ENCODE measurements at regions not wholly inside any gene's neighbourhood (a gene's known extent, or its start where the extent isn't known, plus 50 kb on each side); places are given as distances from the start of the nearest gene placed in this dataset.

DNA sequence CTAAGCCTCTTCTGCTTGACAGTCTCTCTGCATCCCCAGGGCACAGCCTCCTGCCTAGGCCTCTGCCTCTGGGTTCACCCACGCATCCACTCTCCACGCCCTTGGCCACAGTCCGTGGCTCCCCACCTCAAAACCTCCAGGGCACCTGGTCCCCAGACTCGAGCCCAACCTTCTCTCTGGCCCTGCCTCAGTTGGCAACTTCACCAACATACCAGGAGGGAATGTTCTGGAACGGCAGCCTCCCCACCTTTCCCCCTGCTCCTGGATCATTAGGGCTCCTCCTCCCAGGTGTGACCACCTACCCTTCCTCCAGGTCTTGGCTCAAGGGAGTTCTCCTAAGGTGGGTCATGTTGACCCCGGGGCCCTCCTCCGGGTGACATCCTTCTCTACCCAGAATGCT, 69.1 kb downstream of the SOX1 start:
- H3K27me3 ChIP-seq (ENCODE audit: control insufficient read depth, insufficient read depth, low read length): peaks cover 24% of the 10 kb centered on the region

GRCh38 chr13:112137144-112137543, 70.2 kb downstream of the SOX1 start:
- no peak for DNase-seq
- H3K27me3 ChIP-seq (ENCODE audit: control insufficient read depth, insufficient read depth, low read length): peaks cover 26% of the 10 kb centered on the region

More for the DNA sequence above, 69.1 kb downstream of the SOX1 start:
- Histone ChIP-seq H3K27ac (ENCODE audit: low read length) (no peak overlapping the region), H3K4me3 (ENCODE audit: low read length) (no peak overlapping the region), H3K4me1 (ENCODE audit: control insufficient read depth, insufficient read depth, low read length) (peaks cover 14% of the 10 kb centered on the region), H3K36me3 (ENCODE audit: control insufficient read depth, insufficient read depth, low read length) (no peaks in the 10 kb centered on the region), H3K9me3 (replicated peaks; ENCODE audit: control insufficient read depth, low read depth, low read length) (no peaks in the 10 kb centered on the region)
- DNase-seq: no peak
- 84% methylated on average over 7 of the region's 7 CpGs for WGBS (ENCODE audit: insufficient coverage)

DNA sequence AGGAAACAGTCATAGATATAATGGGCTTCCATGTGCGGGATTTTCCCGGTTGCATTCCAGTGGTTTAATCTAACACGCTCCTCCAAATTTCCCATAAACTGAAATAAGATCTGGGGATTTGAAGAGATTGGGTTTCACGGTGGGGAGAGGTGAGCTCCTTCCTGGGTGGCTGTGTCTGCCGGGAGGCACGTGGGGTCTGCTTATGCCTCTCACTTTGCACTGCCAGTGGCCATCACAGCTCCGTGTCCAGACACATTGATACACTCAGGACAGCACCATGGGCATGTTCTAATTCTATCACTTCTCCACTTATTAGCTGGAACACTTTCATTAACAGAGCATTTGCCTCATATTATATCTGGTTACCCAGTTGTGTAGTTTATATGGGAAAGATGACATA, 73.4 kb downstream of the SOX1 start:
- Histone ChIP-seq H3K4me1 (ENCODE audit: control insufficient read depth, insufficient read depth, low read length) (no peaks in the 10 kb centered on the region), H3K4me3 (ENCODE audit: low read length) (no peak overlapping the region), H3K36me3 (ENCODE audit: control insufficient read depth, insufficient read depth, low read length) (no peaks in the 10 kb centered on the region), H3K27me3 (ENCODE audit: control insufficient read depth, insufficient read depth, low read length) (peaks cover 19% of the 10 kb centered on the region), H3K27ac (ENCODE audit: low read length) (no peak overlapping the region), H3K9me3 (replicated peaks; ENCODE audit: control insufficient read depth, low read depth, low read length) (no peaks in the 10 kb centered on the region)
- no peak for DNase-seq
- no CpG with 5 or more reads among the region's 7 CpGs for WGBS (ENCODE audit: insufficient coverage)

More at GRCh38 chr13:112137144-112137543, 70.2 kb downstream of the SOX1 start:
- Histone ChIP-seq H3K4me3 (ENCODE audit: low read length) (no peak overlapping the region), H3K36me3 (ENCODE audit: control insufficient read depth, insufficient read depth, low read length) (no peaks in the 10 kb centered on the region), H3K27ac (ENCODE audit: low read length) (no peak overlapping the region), H3K9me3 (replicated peaks; ENCODE audit: control insufficient read depth, low read depth, low read length) (no peaks in the 10 kb centered on the region), H3K4me1 (ENCODE audit: control insufficient read depth, insufficient read depth, low read length) (peaks cover 5% of the 10 kb centered on the region)
- WGBS (ENCODE audit: insufficient coverage): 78% methylated on average over 2 of the region's 6 CpGs

GRCh38 chr13:112141643-112142400, 74.9 kb downstream of the SOX1 start:
- no peak overlapping the region for H3K4me3 ChIP-seq (ENCODE audit: low read length)
- H3K4me1 ChIP-seq (ENCODE audit: control insufficient read depth, insufficient read depth, low read length): no peaks in the 10 kb centered on the region
- H3K27ac ChIP-seq (ENCODE audit: low read length): no peak overlapping the region
- 81% methylated on average over 11 of the region's 11 CpGs for WGBS (ENCODE audit: insufficient coverage)
- H3K36me3 ChIP-seq (ENCODE audit: control insufficient read depth, insufficient read depth, low read length): no peaks in the 10 kb centered on the region
- H3K9me3 ChIP-seq (replicated peaks; ENCODE audit: control insufficient read depth, low read depth, low read length): no peaks in the 10 kb centered on the region
- DNase-seq: no peak
- H3K27me3 ChIP-seq (ENCODE audit: control insufficient read depth, insufficient read depth, low read length): peaks cover 16% of the 10 kb centered on the region

GRCh38 chr13:112142401-112142930, 75.5 kb downstream of the SOX1 start:
- peaks cover 15% of the 10 kb centered on the region for H3K27me3 ChIP-seq (ENCODE audit: control insufficient read depth, insufficient read depth, low read length)
- H3K4me3 ChIP-seq (ENCODE audit: low read length): no peak overlapping the region
- WGBS (ENCODE audit: insufficient coverage): 80% methylated on average over 8 of the region's 13 CpGs
- H3K27ac ChIP-seq (ENCODE audit: low read length): no peak overlapping the region
- DNase-seq: no peak
- H3K36me3 ChIP-seq (ENCODE audit: control insufficient read depth, insufficient read depth, low read length): no peaks in the 10 kb centered on the region
- H3K9me3 ChIP-seq (replicated peaks; ENCODE audit: control insufficient read depth, low read depth, low read length): no peaks in the 10 kb centered on the region
- H3K4me1 ChIP-seq (ENCODE audit: control insufficient read depth, insufficient read depth, low read length): no peaks in the 10 kb centered on the region

GRCh38 chr13:112143046-112143752, 76.2 kb downstream of the SOX1 start:
- Histone ChIP-seq H3K4me3 (ENCODE audit: low read length) (no peak overlapping the region), H3K27me3 (ENCODE audit: control insufficient read depth, insufficient read depth, low read length) (peaks cover 12% of the 10 kb centered on the region)
- WGBS (ENCODE audit: insufficient coverage): 89% methylated on average over 12 of the region's 15 CpGs

DNA sequence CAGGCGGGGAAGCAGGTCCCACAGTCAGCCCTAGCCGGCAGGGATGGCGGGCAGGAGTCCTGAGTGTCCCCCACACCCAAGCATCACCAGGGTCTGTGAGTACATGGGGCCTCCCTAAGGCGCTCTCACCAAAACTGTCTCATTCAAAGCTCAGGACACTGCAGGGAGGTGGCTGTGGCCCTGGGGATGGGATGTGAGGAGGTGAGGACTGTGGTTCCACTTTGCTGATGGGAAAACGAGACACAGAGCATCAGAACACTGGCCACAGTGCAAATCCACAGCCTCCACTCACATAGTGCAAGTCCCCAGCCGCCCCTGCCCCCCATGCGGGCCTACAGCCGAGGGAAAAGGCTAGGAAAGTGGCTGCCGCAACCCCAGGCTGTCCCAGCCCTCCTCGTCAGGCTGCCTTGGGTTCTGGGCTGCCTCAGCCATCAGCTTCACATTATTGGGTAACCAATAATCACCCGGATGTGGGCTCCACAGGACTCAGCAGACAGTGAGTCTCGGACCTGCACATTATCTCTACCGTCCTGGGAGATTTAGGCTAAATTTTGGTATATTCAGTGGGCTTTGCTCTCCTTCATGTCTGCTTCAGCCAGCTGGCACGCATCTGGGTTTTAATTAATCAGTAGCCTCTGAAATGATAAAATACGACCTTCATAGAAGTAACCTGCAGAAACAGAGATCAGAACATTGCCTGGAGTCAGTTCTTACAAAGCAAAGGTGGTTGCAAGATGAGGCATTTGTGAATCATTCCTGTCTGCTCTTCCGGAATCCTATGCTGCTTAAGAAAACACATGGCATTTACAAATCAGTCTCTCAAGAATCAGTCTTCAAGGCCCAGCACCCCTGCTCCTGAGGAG, 77.0 kb downstream of the SOX1 start:
- Histone ChIP-seq H3K36me3 (ENCODE audit: control insufficient read depth, insufficient read depth, low read length) (no peaks in the 10 kb centered on the region), H3K4me3 (ENCODE audit: low read length) (no peak overlapping the region), H3K4me1 (ENCODE audit: control insufficient read depth, insufficient read depth, low read length) (no peaks in the 10 kb centered on the region), H3K27me3 (ENCODE audit: control insufficient read depth, insufficient read depth, low read length) (peaks cover 12% of the 10 kb centered on the region), H3K9me3 (replicated peaks; ENCODE audit: control insufficient read depth, low read depth, low read length) (no peaks in the 10 kb centered on the region), H3K27ac (ENCODE audit: low read length) (no peak overlapping the region)
- DNase-seq: no peak
- 60% methylated on average over 6 of the region's 16 CpGs for WGBS (ENCODE audit: insufficient coverage)

More at GRCh38 chr13:112143046-112143752, 76.2 kb downstream of the SOX1 start:
- Histone ChIP-seq H3K36me3 (ENCODE audit: control insufficient read depth, insufficient read depth, low read length) (no peaks in the 10 kb centered on the region), H3K4me1 (ENCODE audit: control insufficient read depth, insufficient read depth, low read length) (no peaks in the 10 kb centered on the region), H3K27ac (ENCODE audit: low read length) (no peak overlapping the region), H3K9me3 (replicated peaks; ENCODE audit: control insufficient read depth, low read depth, low read length) (no peaks in the 10 kb centered on the region)
- no peak for DNase-seq

GRCh38 chr13:112144616-112145550, 77.9 kb downstream of the SOX1 start:
- Histone ChIP-seq H3K4me1 (ENCODE audit: control insufficient read depth, insufficient read depth, low read length) (no peaks in the 10 kb centered on the region), H3K36me3 (ENCODE audit: control insufficient read depth, insufficient read depth, low read length) (no peaks in the 10 kb centered on the region), H3K27me3 (ENCODE audit: control insufficient read depth, insufficient read depth, low read length) (peaks cover 12% of the 10 kb centered on the region), H3K27ac (ENCODE audit: low read length) (no peak overlapping the region), H3K4me3 (ENCODE audit: low read length) (no peak overlapping the region), H3K9me3 (replicated peaks; ENCODE audit: control insufficient read depth, low read depth, low read length) (no peaks in the 10 kb centered on the region)
- WGBS (ENCODE audit: insufficient coverage): 58% methylated on average over 13 of the region's 15 CpGs
- no peak for DNase-seq
